OCI-LY3 (cell line): ENCODE measurements at regions not wholly inside any gene's neighbourhood (a gene's known extent, or its start where the extent isn't known, plus 50 kb on each side); places are given as distances from the start of the nearest gene placed in this dataset.

ENCODE experiments used
- CTCF ChIP-seq: fragments of 200-600, 300-600 bp; sonication (generic); IDR thresholded peaks from 2 replicates; pipeline ENCODE4 v1.5.1; 2014; ENCODE audit warnings: antibody characterized with exemption, low read length, low read depth
- EZH2phosphoT487 ChIP-seq: fragments of 200-600 bp; shearing (Covaris generic); IDR thresholded peaks from 2 replicates; pipeline ENCODE4 v1.6.1; 2018; ENCODE audit warnings: antibody characterized with exemption, mixed run types, low read depth

GRCh38 chr17:79513820-79514535, 96.9 kb downstream of the RBFOX3 start:
- TF ChIP-seq CTCF (no peak), EZH2phosphoT487 (no peak)
